Fibroblast of peridontal ligament (primary cell): ENCODE measurements at regions not wholly inside any gene's neighbourhood (a gene's known extent, or its start where the extent isn't known, plus 50 kb on each side); places are given as distances from the start of the nearest gene placed in this dataset.
"Not testable (repeated sequence)": the region's sequence is repeated elsewhere in the genome, so short reads cannot be mapped to it uniquely, and the experiment has no call there.

Experiments used
- DNase-seq: peaks from one replicate; pipeline ENCODE4 v3.0.0-alpha.2; 2010; ENCODE audit errors: extremely low read depth

- no peak for DNase-seq
Measured at GRCh38 chr4:18479825-18480224, 458.3 kb upstream of the LCORL start.

- DNase-seq = no peak
Measured at GRCh38 chr4:18463987-18464559, 442.5 kb upstream of the LCORL start.

GRCh38 chr4:18458465-18458864 lies 436.9 kb upstream of the LCORL start:
- no peak for DNase-seq

GRCh38 chr4:18454349-18454748 lies 432.8 kb upstream of the LCORL start:
- DNase-seq = no peak

- no peak for DNase-seq
Measured at GRCh38 chr4:18445110-18445509, 423.6 kb upstream of the LCORL start.

- DNase-seq = no peak
Measured at GRCh38 chr4:18444206-18444605, 422.7 kb upstream of the LCORL start.

- no peak for DNase-seq
Measured at GRCh38 chr4:18442957-18443356, 421.4 kb upstream of the LCORL start.

- DNase-seq = no peak
Measured at GRCh38 chr4:18441676-18442075, 420.1 kb upstream of the LCORL start.

GRCh38 chr4:18441203-18441590 lies 419.6 kb upstream of the LCORL start:
- no peak for DNase-seq

GRCh38 chr4:18440527-18441202 lies 419.1 kb upstream of the LCORL start:
- no peak for DNase-seq

GRCh38 chr4:18439311-18439710 lies 417.8 kb upstream of the LCORL start:
- no peak for DNase-seq

GRCh38 chr4:18435781-18436180 lies 414.2 kb upstream of the LCORL start:
- DNase-seq = no peak

- no peak for DNase-seq
Measured at GRCh38 chr4:18422685-18423084, 401.1 kb upstream of the LCORL start.

GRCh38 chr4:18421519-18421918 lies 400.0 kb upstream of the LCORL start:
- no peak for DNase-seq

- no peak for DNase-seq
Measured at GRCh38 chr4:18419780-18420179, 398.2 kb upstream of the LCORL start.

GRCh38 chr4:18418195-18418898 lies 396.8 kb upstream of the LCORL start:
- DNase-seq = not testable (repeated sequence)

GRCh38 chr4:18417651-18418050 lies 396.1 kb upstream of the LCORL start:
- DNase-seq = not testable (repeated sequence)

GRCh38 chr4:18406264-18406663 lies 384.7 kb upstream of the LCORL start:
- no peak for DNase-seq

GRCh38 chr4:18405054-18405453 lies 383.5 kb upstream of the LCORL start:
- no peak for DNase-seq

- DNase-seq = no peak
Measured at GRCh38 chr4:18404642-18405041, 383.1 kb upstream of the LCORL start.

- no peak for DNase-seq
Measured at GRCh38 chr4:18403327-18403726, 381.8 kb upstream of the LCORL start.

- DNase-seq = no peak
Measured at GRCh38 chr4:18401868-18402267, 380.3 kb upstream of the LCORL start.

GRCh38 chr4:18401425-18401824 lies 379.9 kb upstream of the LCORL start:
- no peak for DNase-seq
